ENCODE measurements at regions not wholly inside any gene's neighbourhood (a gene's known extent, or its start where the extent isn't known, plus 50 kb on each side); places are given as distances from the start of the nearest gene placed in this dataset.

DNA sequence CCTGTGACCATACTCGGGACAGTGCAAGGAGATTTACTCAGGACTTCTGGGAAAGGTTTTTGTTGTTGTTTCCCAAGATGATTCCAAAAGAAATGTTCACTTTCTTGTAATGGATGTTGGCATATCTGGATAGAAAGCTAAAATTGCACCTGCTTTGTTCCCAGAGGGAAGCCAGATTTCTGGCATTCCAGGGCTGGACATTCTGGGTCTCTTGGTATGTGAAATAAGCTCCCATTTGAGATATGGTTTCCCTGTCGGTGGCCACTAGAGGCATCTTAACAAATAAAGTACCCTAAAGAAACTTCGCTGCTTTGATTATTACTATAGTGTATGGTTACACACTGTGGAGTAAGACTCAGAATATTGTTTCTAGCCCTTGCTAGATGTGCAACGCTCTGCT is 737.3 kb downstream of the BRINP1 start (continued):
- TF ChIP-seq, protein P1, sequence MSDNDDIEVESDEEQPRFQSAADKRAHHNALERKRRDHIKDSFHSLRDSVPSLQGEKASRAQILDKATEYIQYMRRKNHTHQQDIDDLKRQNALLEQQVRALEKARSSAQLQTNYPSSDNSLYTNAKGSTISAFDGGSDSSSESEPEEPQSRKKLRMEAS (IDR thresholded peaks at IDR 0.05; ENCODE audit: low read depth, low read length): no peak
- TF ChIP-seq CBFB (IDR thresholded peaks at IDR 0.05; ENCODE audit: low read depth) (no peak), CREM (IDR thresholded peaks at IDR 0.05; ENCODE audit: low read depth) (no peak)

- WGBS (ENCODE audit: insufficient coverage, insufficient replicate concordance, low lambda C conversion rate, missing lambda C conversion rate): 22% methylated on average over 3 of the region's 3 CpGs
- no TSS peak for BruUV-seq (replicated peaks)
- Histone ChIP-seq H4K20me1 (ENCODE audit: control insufficient read depth, insufficient read depth) (no peaks in the 10 kb centered on the region), H3K4me2 (ENCODE audit: control insufficient read depth, insufficient read depth) (no peak overlapping the region), H3K79me2 (ENCODE audit: control insufficient read depth, insufficient read depth, low read length) (no peaks in the 10 kb centered on the region), H3K4me3 (no peak overlapping the region), H3K27ac (ENCODE audit: control insufficient read depth, insufficient read depth) (no peak overlapping the region), H3K9me3 (replicated peaks; ENCODE audit: control insufficient read depth, insufficient read depth, low read length) (no peaks in the 10 kb centered on the region), H2AFZ (ENCODE audit: control insufficient read depth, low read depth, low read length) (no peak overlapping the region), H3K27me3 (replicated peaks in 1 of 2; ENCODE audit: control insufficient read depth in 2 of 2, insufficient read depth in 2 of 2, low read length in 1 of 2) (no peaks in the 10 kb centered on the region), H3K36me3 (ENCODE audit: control insufficient read depth in 2 of 2, insufficient read depth in 2 of 2, low read length in 1 of 2) (no peaks in the 10 kb centered on the region), H3K9ac (ENCODE audit: control insufficient read depth, insufficient read depth, low read length) (no peak overlapping the region), H3K4me1 (ENCODE audit: control insufficient read depth, insufficient read depth, low read length) (no peaks in the 10 kb centered on the region)
- intact Hi-C loops (cut with micrococcal nuclease; ENCODE audit: unreplicated experiment) (no loop called here), in situ Hi-C loops (cut with MboI) (no loop called here)
- ChIA-PET CTCF (no interaction called here), RAD21 (ENCODE audit: unreplicated experiment) (no interaction called here), SMC1A (ENCODE audit: uncharacterized antibody, unreplicated experiment) (no interaction called here), POLR2A (no interaction called here)
- ATAC-seq (no peak), FAIRE-seq (no peak), DNase-seq (ENCODE audit: low read depth, low spot score) (no peak)
- TF ChIP-seq, protein P2, sequence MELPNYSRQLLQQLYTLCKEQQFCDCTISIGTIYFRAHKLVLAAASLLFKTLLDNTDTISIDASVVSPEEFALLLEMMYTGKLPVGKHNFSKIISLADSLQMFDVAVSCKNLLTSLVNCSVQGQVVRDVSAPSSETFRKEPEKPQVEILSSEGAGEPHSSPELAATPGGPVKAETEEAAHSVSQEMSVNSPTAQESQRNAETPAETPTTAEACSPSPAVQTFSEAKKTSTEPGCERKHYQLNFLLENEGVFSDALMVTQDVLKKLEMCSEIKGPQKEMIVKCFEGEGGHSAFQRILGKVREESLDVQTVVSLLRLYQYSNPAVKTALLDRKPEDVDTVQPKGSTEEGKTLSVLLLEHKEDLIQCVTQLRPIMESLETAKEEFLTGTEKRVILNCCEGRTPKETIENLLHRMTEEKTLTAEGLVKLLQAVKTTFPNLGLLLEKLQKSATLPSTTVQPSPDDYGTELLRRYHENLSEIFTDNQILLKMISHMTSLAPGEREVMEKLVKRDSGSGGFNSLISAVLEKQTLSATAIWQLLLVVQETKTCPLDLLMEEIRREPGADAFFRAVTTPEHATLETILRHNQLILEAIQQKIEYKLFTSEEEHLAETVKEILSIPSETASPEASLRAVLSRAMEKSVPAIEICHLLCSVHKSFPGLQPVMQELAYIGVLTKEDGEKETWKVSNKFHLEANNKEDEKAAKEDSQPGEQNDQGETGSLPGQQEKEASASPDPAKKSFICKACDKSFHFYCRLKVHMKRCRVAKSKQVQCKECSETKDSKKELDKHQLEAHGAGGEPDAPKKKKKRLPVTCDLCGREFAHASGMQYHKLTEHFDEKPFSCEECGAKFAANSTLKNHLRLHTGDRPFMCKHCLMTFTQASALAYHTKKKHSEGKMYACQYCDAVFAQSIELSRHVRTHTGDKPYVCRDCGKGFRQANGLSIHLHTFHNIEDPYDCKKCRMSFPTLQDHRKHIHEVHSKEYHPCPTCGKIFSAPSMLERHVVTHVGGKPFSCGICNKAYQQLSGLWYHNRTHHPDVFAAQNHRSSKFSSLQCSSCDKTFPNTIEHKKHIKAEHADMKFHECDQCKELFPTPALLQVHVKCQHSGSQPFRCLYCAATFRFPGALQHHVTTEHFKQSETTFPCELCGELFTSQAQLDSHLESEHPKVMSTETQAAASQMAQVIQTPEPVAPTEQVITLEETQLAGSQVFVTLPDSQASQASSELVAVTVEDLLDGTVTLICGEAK (IDR thresholded peaks at IDR 0.05; ENCODE audit: borderline replicate concordance): no peak
- TF ChIP-seq JUND (IDR thresholded peaks at IDR 0.05; ENCODE audit: low read depth, low read length): no peak
- TF ChIP-seq WRNIP1 (IDR thresholded peaks at IDR 0.05; ENCODE audit: borderline replicate concordance, low read depth, low read length): no peak
- no peak for TF ChIP-seq FOXM1 (IDR thresholded peaks at IDR 0.05; ENCODE audit: low read depth, low read length)
- no peak for TF ChIP-seq NBN (IDR thresholded peaks at IDR 0.05)
- TF ChIP-seq E4F1 (IDR thresholded peaks at IDR 0.05; ENCODE audit: borderline replicate concordance, partially characterized antibody): no peak
- TF ChIP-seq STAT3 (IDR thresholded peaks at IDR 0.05; ENCODE audit: low read depth, low read length): no peak
- TF ChIP-seq BCLAF1 (IDR thresholded peaks at IDR 0.05): no peak
Measured at GRCh38 chr9:118635416-118635815, 733.8 kb downstream of the BRINP1 start.

Data from GM12878 (cell line).